ENCODE measurements at regions not wholly inside any gene's neighbourhood (a gene's known extent, or its start where the extent isn't known, plus 50 kb on each side); places are given as distances from the start of the nearest gene placed in this dataset.

- TF ChIP-seq CTCF (IDR thresholded peaks at IDR 0.05), result no peak
- TF ChIP-seq POLR2AphosphoS5 (IDR thresholded peaks at IDR 0.05; ENCODE audit: insufficient read depth in 1 of 2, low read depth in 1 of 2), result no peak
Observed at GRCh38 chr19:32053861-32054260, 291.5 kb upstream of the ZNF507 start.
